Adrenal gland (tissue), 5 donors: ENCODE measurements at regions not wholly inside any gene's neighbourhood (a gene's known extent, or its start where the extent isn't known, plus 50 kb on each side); places are given as distances from the start of the nearest gene placed in this dataset.

Source experiments
- POLR2A ChIP-seq, 2 donors: fragments of 450-650 bp; IDR thresholded peaks; one replicate each; pipeline ENCODE4 v1.6.1; 2017; ENCODE audit warnings: antibody characterized with exemption in 2 of 2, mild to moderate bottlenecking in 2 of 2, moderate library complexity in 1 of 2
- TF ChIP-seq, protein P1 (sequence below), 6 experiments: fragments of 450-650 bp in 4 of 6; fragments of 200-600 bp in 2 of 6; sonication (generic) in 1 of 6; IDR thresholded peaks; 1 replicate in 5 of 6; 2 replicates in 1 of 6; pipeline versions ENCODE4 v1.5.1 to v1.8.0; 2016 to 2021; ENCODE audit warnings: antibody characterized with exemption in 6 of 6, mild to moderate bottlenecking in 2 of 6, moderate library complexity in 1 of 6
- donor health status: DM: no; HTN: no; CAD: no.

DNA sequence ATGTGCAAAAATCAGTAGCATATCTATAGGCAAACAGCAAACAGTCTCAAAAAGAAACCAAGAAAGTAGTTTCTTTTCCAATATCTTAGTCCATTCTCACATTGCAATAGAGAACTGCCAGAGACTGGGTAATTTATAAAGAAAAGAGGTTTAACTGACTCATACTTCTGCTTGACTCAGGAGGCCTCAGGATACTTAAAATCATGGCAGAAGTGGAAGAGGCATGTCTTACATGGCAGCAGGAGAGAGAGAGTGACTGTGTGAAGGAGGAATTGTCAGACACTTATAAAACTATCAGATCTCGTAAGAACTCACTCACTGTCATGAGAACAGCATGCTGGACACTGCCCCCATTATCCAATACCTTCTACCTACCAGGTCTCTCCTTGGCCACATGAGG lies 327.9 kb upstream of the EPHA3 start:
- no peak for TF ChIP-seq POLR2A (IDR thresholded peaks at IDR 0.05)
- TF ChIP-seq, protein P1, sequence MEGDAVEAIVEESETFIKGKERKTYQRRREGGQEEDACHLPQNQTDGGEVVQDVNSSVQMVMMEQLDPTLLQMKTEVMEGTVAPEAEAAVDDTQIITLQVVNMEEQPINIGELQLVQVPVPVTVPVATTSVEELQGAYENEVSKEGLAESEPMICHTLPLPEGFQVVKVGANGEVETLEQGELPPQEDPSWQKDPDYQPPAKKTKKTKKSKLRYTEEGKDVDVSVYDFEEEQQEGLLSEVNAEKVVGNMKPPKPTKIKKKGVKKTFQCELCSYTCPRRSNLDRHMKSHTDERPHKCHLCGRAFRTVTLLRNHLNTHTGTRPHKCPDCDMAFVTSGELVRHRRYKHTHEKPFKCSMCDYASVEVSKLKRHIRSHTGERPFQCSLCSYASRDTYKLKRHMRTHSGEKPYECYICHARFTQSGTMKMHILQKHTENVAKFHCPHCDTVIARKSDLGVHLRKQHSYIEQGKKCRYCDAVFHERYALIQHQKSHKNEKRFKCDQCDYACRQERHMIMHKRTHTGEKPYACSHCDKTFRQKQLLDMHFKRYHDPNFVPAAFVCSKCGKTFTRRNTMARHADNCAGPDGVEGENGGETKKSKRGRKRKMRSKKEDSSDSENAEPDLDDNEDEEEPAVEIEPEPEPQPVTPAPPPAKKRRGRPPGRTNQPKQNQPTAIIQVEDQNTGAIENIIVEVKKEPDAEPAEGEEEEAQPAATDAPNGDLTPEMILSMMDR (IDR thresholded peaks at IDR 0.05), result no peak
